ENCODE measurements at regions not wholly inside any gene's neighbourhood (a gene's known extent, or its start where the extent isn't known, plus 50 kb on each side); places are given as distances from the start of the nearest gene placed in this dataset.
A peak's percentile ranks its signal among the peaks of the same experiment; 100 is the strongest.

DNA sequence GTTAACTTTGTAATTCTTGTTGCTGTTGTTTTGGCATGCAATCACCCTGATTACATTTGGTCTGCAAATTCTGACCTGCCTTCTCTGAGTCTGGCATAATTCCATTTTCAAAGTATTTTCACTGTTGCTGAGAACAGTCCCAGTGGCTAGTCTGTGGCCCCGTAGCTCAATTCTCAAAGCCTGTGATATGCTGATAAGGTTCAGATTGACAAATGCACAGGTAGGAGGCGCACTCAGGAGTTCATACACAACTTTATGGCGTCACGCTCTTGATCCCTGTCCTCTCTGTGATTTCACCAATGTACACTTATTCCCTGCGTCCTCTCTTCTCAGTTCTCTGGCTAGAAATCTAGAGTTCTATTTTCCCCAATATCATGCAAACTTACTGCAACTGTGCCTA, 376.6 kb upstream of the SLCO3A1 start:
- DNase-seq, result no peak

GRCh38 chr15:91478717-91479191, 374.8 kb upstream of the SLCO3A1 start:
- no peak for DNase-seq

DNA sequence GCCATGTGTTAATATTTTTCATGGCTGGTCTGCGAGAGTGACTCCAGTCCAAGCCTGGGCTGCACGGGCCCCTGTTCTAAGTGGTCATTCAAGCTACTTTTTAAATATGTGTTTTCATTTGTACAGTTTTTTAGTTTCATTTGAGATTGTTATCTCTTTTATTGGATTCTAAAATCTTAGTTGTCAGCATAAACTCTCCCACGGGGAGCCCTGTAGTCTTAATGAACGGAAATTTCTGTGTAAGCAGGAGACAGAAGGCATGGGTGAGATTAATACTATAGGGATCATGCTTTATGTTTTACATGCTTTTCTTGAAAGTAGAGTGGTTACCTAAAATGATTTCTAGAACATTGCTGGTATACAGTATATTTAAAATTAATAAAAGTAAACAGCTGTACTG, 373.1 kb upstream of the SLCO3A1 start:
- DNase-seq, result no peak

DNA sequence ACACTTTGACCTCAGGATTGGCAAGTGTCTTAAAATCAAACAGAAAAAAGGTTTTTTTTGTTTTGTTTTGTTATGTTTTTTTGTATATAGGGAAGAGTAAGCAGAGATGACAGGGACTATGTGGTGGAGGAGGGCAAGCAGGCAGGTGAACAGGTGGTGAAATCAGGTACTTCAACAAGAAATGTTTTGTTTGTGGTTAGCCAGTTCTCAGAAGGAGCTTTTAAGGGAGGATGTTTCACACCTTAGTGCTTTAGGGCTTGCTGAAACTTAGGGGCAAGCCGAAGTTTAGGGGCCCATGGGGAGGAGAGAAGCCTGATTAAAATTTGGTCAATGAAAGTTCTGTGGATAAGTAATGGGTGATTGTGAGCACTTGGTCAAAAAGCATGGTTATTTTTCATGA, 370.7 kb upstream of the SLCO3A1 start:
- DNase-seq, result peak; percentile 35

DNA sequence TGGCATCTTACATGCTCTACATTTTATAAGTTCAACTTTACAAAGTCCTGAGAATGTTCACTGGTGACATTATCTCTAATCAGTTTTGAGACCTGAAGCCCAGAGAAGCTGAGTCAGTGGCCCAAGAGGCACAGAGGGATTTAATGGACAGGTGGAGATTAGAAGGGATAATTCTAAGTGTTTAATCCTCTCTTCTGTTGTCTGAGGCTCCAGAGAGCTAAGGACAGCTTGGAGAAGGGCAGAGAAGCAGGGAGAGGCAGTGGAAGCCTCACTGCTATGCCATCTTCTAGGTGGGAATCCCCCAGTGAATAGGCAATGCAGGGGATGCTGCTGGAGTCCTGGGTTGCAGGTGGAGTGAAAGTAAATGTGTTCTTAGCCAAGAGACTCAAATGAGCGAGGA, 369.4 kb upstream of the SLCO3A1 start:
- DNase-seq, result no peak

GRCh38 chr15:91488452-91488851, 365.1 kb upstream of the SLCO3A1 start:
- no peak for DNase-seq

GRCh38 chr15:91490211-91490610, 363.3 kb upstream of the SLCO3A1 start:
- no peak for DNase-seq

DNA sequence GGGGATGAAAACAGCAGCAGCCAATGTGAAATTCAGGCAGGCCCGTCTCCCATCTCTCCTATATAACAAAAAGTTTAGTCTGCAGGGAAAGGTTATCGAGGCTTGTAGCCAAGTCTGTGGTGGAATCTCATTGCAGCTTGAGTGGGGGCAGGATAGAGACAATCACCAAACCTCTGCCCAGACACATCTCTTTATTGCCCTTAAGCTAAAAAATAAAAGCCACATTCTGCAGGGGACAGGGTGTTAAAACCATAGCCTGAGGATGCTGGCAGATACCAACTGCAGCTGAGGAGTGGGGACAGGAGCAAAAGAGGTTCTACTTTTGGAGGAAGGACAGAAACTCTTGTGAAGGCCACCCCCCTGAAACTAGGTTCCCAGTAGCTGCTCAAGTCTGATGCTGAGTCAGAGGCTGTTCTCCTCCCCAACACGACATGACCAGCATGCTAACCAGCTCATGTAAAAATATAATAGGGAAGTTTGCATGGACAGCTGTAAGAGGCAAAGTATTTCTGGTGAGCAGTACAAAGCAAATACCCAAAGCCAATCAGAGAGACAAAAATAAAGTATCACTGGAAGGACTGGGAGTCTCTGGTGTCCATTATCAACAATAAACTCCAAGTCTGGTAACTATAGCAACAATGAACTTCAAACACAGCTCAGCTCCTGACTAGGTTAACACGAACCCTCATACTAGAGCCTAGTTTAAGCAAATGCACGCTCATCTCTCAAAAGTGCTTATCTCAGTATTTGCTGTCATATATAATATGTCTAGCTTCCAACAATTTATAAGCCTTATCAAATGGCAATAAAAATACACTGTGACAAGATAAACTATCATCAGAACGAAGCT, 362.2 kb upstream of the SLCO3A1 start:
- peak; percentile 39 for DNase-seq

DNA sequence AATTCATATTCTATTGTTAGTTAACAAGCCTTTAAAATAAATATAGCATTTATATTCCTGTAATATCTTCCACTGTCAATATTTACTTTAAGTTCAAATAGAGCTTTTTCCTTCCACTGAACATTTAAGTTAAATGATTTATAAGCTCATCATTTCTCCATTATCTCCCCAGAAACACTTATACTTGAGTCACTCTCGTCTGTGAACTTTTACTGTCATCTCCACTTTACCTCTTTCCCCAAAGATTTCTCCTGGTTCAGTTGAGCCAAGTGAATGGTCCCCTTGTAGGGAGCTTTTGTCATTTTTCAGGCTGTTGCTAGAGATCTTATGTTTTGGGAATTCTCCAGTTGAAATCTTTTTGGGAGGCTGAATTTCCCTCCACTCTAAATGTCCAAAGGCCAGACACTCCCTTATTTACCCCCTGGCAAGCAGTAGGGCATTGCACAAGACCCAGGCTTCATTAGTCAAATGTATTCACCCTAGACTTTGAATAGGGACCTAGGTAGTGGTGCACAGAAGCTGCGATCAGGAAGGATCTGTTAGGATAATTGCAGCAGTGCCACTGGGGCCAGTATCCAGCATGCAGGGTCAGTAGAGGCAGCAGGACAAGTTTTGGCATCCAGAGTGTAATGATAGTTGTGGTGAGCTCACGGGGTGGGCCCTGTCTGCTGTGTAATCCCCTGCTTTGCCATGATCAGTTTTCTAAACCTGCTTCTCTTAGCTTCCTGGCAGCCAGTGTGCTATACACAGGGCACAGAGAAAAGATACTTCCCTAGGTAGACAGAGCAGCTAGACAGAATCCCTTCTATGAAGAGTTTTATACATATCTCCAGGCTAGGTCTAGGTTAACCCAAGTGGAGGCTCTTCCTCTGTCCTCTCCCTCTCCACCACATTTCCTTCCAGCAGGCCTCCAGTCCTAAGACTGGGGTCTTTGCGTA, 356.5 kb upstream of the SLCO3A1 start:
- no peak for DNase-seq

DNA sequence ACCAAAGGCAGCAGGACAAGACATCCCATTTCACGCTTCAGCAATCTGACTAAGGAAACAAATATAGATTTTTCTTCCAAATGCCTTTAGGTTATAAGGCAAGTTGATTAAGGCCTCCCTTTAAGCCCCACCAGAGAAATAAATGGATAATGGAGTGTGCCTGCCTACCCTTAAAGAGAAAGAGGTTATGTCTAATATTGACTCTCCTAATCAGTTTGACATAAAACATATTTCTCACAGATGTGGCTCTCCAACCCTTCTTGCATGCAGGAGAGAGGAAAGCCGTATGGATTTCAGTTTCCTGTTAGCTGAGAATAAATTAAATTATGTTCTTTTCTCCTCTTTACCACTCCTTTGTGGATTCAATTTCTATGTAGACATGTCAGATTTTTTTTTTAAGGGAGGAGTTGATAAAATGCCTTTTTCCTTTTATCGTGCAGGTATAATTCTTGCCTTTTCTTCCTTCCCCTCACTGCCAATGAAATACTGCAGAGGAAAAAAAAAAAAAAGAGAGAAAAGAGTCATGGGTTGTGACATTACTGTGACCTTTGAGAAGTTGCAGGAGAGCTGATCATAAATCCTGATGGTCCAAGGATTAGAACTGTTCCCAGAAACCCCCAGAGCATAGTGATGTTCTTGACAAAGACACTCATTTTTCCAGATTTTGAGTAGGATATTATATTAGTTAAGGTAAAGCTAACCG, 355.3 kb upstream of the SLCO3A1 start:
- no peak for DNase-seq

DNA sequence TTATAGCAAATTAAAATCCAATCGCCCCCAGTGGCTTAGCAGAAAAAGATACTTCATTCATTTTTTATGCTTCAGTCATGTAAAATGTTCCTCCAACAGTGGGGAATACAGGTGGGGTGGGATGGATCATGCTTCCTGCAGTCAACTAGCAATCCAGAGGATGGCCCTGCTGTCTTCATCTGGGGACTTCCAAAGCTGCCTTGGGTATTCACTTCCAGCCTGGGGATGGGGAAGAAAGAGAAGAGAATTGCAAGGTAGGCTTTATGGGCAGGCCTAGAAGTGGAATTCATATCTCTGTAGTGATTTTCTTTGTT, 354.8 kb upstream of the SLCO3A1 start:
- DNase-seq, result no peak

GRCh38 chr15:91499774-91500383, 353.6 kb upstream of the SLCO3A1 start:
- no peak for DNase-seq

DNA sequence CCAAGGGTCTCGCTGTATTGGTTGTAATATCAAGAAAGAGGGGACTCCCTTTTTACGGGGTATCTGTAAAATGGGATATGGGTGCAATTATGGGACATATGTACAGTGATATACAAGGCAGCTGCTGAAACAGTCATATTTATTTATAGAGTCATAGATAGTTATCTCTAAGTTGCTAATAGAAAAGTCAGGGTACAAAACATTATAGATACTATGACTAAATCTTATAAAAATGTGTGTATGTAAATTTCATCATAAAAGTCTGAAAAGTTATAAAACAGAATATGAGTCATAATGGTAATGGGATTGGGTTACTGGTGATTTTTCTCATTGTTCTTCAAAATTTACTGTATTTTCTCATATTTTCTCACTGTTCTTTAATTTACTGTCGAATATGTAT, 344.9 kb upstream of the SLCO3A1 start:
- no peak for DNase-seq

DNA sequence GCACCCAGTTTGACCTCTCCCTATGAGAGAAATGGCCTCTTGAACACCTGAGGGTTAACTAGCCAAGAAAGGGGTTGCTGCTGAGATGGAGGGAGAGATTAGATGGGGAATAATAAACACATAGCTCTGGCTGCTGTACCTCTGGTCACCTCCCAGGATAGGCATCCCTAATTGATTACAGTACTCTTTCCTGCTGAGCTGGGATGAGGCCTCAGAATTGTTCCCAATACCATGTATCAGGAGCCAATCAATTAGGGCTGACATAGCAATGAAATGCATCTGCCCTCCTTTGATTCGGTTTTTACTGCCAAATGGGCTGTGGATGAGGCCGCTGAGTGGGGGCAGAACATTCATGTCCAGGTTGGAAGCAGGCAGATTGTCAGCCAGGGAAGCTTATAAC, 339.4 kb upstream of the SLCO3A1 start:
- no peak for DNase-seq

GRCh38 chr15:91515188-91515754, 338.2 kb upstream of the SLCO3A1 start:
- no peak for DNase-seq

DNA sequence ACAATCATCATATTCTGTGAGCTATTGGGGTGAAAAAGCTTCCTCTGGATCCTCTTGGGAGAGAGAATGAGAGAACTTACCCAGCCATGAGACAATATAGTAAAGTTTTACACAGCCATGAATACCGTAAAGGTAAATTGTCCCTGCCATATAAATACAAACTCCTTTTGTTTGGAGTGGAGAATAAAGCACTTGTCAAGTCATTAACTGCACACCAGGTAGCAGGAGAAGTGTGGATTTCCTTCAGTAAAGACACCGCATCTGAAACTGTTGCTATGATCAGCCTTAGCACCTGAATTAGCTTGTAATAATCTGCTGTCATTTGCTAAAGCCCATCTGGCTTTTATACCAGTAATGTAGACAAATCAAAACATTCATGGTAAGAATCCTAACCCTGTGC, 336.6 kb upstream of the SLCO3A1 start:
- no peak for DNase-seq

GRCh38 chr15:91517491-91518200, 335.9 kb upstream of the SLCO3A1 start:
- no peak for DNase-seq

DNA sequence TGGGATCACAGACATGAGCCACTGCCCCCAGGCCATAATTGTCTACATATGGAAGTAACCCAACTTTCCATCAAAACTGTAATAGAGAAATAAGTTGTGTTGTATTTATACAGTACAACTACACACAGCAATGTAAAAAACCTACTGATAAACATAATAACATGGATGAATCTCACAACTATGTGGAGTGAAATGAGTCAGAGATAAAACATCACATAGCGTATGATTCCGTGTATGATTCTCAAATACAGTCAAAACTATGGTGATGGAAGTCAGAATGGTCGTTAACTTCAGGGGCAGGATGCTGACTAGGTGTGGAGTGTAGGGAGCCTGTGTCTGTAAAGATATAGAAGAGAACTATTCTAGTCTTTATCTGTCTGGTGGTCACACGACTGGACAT, 332.7 kb upstream of the SLCO3A1 start:
- no peak for DNase-seq

DNA sequence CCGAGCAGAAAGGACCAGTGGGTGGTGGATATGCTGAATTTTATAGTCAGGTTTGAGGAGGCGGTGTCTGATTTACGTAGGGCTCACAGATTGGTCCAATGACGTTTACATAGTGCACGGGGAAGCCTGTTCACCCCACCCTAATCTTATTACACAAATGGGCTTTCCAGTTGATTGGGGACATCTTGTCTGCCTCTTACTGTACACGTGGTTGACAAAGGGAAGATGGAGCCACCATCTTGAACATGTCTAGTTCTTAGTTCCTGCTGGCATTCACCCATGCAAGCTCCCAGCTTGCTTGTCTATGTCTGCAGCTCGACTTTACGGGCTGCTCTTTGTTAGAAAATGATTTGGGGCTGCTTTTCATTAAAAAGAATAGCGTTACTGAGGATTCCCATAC, 332.0 kb upstream of the SLCO3A1 start:
- DNase-seq, result no peak

DNA sequence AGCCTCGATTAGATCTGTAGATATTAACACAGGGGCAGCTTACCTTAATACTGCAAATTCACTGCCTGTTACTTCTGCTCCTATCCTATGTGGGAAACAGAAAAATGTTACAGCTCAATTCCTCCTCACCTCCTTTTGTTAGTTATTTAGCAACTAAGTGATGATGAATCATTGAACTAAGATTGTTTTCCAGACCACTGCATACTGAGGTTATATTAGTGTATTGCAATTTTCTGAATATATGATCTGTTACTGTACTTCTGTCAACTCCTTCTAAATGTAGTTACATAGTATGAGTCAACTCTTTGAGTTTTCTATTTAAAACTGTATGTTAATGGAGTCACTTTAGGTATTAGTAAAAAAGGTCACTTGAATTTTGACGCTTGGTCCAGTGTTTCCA, 331.5 kb upstream of the SLCO3A1 start:
- no peak for DNase-seq

DNA sequence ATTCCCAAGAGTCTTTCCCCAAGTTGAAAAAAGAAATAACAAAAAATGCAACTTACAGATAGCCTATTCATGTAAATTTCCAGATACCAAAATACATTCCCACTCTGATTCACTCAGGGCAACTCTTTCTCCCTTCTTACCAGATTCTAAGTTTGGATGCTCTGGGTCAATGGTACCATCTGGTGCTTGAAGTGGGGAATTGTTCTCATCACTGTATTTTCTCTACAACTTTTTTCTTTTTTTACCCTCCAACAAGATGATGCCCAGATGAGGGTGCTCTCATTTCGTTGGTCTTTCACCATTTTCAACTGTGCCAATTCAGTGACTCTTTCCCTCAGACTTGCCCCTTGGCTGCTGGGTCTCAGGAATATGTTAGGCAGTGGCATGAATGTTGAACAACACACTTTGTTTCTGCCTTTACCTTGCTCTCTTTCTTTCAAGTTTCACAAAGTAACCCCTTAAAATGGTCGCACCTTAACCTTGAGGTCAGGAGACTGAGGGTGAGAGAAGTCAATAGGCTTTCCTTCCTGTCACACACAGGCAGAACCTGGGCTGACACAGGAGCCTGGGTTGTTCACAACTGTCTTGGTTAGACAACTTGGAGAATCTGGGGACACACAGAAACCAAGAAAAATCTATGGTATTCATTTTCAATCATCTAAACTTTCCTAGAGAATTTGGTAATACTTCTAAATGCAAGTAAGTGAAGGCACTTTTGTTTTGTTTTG, 330.7 kb upstream of the SLCO3A1 start:
- no peak for DNase-seq
